ENCODE measurements at regions not wholly inside any gene's neighbourhood (a gene's known extent, or its start where the extent isn't known, plus 50 kb on each side); places are given as distances from the start of the nearest gene placed in this dataset.
"Not testable (repeated sequence)": the region's sequence is repeated elsewhere in the genome, so short reads cannot be mapped to it uniquely, and the experiment has no call there.

DNA sequence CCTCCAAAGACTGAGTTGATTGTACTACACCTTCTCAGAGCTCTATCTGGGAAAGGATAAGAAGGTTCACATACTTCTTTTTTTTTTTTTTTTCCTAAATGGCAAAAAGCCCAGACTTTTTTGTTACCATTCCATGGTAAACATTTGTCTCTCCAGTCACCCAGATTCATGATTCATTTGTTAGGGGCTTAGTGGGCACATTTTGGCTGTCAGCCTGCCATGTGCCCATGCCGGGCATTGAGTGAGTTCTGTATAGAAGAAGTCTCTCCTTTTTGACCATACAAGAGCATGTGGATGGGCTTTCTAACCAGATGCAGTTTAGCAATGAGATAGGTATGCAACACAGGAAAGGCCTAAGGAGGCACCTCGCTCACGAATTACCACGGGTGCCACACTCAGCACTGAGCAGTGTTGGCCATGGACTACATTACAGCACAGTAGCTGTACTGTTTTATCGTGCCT lies 447.5 kb upstream of the HSF2 start:
- Mint-ChIP-seq H3K27me3 (no peaks in the 10 kb centered on the region), H3K9me3 (peaks cover 5% of the 10 kb centered on the region), H3K4me3 (no peak overlapping the region), H3K36me3 (ENCODE audit: low read depth) (no peaks in the 10 kb centered on the region), H3K4me1 (no peaks in the 10 kb centered on the region), H3K27ac (no peak overlapping the region)
- intact Hi-C loops (cut with micrococcal nuclease), result no loop called here
- ATAC-seq (ENCODE audit: low read depth), result no peak
- TF ChIP-seq CTCF (IDR thresholded peaks at IDR 0.05), result no peak
- ChIA-PET CTCF (no interaction called here), POLR2A (no interaction called here)
- DNase-seq, result no peak

- H3K27me3 Mint-ChIP-seq; H3K4me3 Mint-ChIP-seq; CTCF ChIA-PET; H3K9me3 Mint-ChIP-seq; POLR2A ChIA-PET; DNase-seq; ATAC-seq (ENCODE audit: low read depth); H3K27ac Mint-ChIP-seq; H3K4me1 Mint-ChIP-seq; H3K36me3 Mint-ChIP-seq (ENCODE audit: low read depth); intact Hi-C loops (cut with micrococcal nuclease): not testable (repeated sequence)
These were observed 444.1 kb upstream of the HSF2 start for GRCh38 chr6:121955401-121955800.

- ATAC-seq (ENCODE audit: low read depth), result no peak
- H3K4me3 Mint-ChIP-seq, result no peak overlapping the region
- no peaks in the 10 kb centered on the region for H3K4me1 Mint-ChIP-seq
- H3K36me3 Mint-ChIP-seq (ENCODE audit: low read depth), result no peaks in the 10 kb centered on the region
- no peak overlapping the region for H3K27ac Mint-ChIP-seq
- intact Hi-C loops (cut with micrococcal nuclease), result no loop called here
- H3K9me3 Mint-ChIP-seq, result peaks cover 5% of the 10 kb centered on the region
- CTCF ChIA-PET, result no interaction called here
- no peak for DNase-seq
- POLR2A ChIA-PET, result no interaction called here
- no peaks in the 10 kb centered on the region for H3K27me3 Mint-ChIP-seq
- TF ChIP-seq CTCF (IDR thresholded peaks at IDR 0.05), result no peak
These were observed 442.7 kb upstream of the HSF2 start for GRCh38 chr6:121956782-121957181.

- H3K27ac Mint-ChIP-seq, result no peak overlapping the region
- ATAC-seq (ENCODE audit: low read depth), result no peak
- H3K9me3 Mint-ChIP-seq, result peaks cover 3% of the 10 kb centered on the region
These were observed 440.0 kb upstream of the HSF2 start for GRCh38 chr6:121959501-121959900.

GRCh38 chr6:121961619-121962125 lies 437.8 kb upstream of the HSF2 start:
- intact Hi-C loops (cut with micrococcal nuclease), result no loop called here
- Mint-ChIP-seq H3K4me1 (no peaks in the 10 kb centered on the region), H3K27ac (no peak overlapping the region), H3K4me3 (no peak overlapping the region), H3K9me3 (no peaks in the 10 kb centered on the region), H3K27me3 (no peaks in the 10 kb centered on the region), H3K36me3 (ENCODE audit: low read depth) (no peaks in the 10 kb centered on the region)
- TF ChIP-seq CTCF (IDR thresholded peaks at IDR 0.05), result no peak
- no peak for DNase-seq
- ChIA-PET CTCF (no interaction called here), POLR2A (no interaction called here)
- ATAC-seq (ENCODE audit: low read depth), result no peak

More at GRCh38 chr6:121959501-121959900, 440.0 kb upstream of the HSF2 start:
- no peaks in the 10 kb centered on the region for H3K36me3 Mint-ChIP-seq (ENCODE audit: low read depth)
- H3K27me3 Mint-ChIP-seq, result no peaks in the 10 kb centered on the region
- TF ChIP-seq CTCF (IDR thresholded peaks at IDR 0.05), result no peak
- CTCF ChIA-PET, result no interaction called here
- no peak overlapping the region for H3K4me3 Mint-ChIP-seq
- no peak for DNase-seq
- intact Hi-C loops (cut with micrococcal nuclease), result no loop called here
- POLR2A ChIA-PET, result no interaction called here
- H3K4me1 Mint-ChIP-seq, result no peaks in the 10 kb centered on the region

DNA sequence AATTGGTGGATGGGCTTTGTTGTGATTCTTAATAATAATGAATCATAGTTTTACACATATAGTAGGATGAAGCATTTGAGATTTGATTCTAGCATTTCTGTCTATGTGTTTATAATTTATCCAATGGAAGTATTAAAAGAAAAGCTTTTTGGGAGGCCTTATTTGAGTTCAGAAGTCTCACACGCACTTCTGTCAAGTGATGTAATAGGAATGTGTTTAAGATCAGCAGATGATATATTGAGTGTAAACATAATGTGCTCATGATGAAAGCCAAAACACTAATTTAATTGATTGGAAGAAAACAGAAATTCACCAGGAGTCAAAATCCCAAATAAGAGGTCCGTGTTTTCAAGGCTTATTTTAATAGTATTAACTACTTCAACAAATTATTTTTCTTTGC lies 435.6 kb upstream of the HSF2 start:
- H3K27me3 Mint-ChIP-seq, result no peaks in the 10 kb centered on the region
- ChIA-PET CTCF (no interaction called here), POLR2A (no interaction called here)
- H3K36me3 Mint-ChIP-seq (ENCODE audit: low read depth), result no peaks in the 10 kb centered on the region
- no peak for TF ChIP-seq CTCF (IDR thresholded peaks at IDR 0.05)
- H3K4me1 Mint-ChIP-seq, result no peaks in the 10 kb centered on the region
- no peak overlapping the region for H3K4me3 Mint-ChIP-seq
- no peaks in the 10 kb centered on the region for H3K9me3 Mint-ChIP-seq
- intact Hi-C loops (cut with micrococcal nuclease), result no loop called here
- H3K27ac Mint-ChIP-seq, result no peak overlapping the region
- ATAC-seq (ENCODE audit: low read depth) (no peak), DNase-seq (no peak)

Measured in activated B cell treated with CpG ODN at 0.5 μM for 24 hours (primary cell).